Gastrocnemius medialis (tissue), 4 donors: ENCODE measurements at regions not wholly inside any gene's neighbourhood (a gene's known extent, or its start where the extent isn't known, plus 50 kb on each side); places are given as distances from the start of the nearest gene placed in this dataset.

ENCODE experiments used
- CTCF ChIP-seq, 5 experiments: fragments of 450-650 bp in 3 of 5; fragments of 200-600 bp in 2 of 5; sonication (generic) in 2 of 5; IDR thresholded peaks in 4 of 5; conservative IDR thresholded peaks in 1 of 5; 1 replicate in 4 of 5; 2 replicates in 1 of 5; pipeline ENCODE4 v1.5.1; 2016 to 2019; ENCODE audit warnings: antibody characterized with exemption in 5 of 5, mild to moderate bottlenecking in 3 of 5, moderate library complexity in 3 of 5
- POLR2A ChIP-seq, 2 donors: fragments of 450-650 bp; IDR thresholded peaks; one replicate each; pipeline ENCODE4 v1.6.1; 2017; ENCODE audit warnings: antibody characterized with exemption in 2 of 2, mild to moderate bottlenecking in 2 of 2, moderate library complexity in 2 of 2

DNA sequence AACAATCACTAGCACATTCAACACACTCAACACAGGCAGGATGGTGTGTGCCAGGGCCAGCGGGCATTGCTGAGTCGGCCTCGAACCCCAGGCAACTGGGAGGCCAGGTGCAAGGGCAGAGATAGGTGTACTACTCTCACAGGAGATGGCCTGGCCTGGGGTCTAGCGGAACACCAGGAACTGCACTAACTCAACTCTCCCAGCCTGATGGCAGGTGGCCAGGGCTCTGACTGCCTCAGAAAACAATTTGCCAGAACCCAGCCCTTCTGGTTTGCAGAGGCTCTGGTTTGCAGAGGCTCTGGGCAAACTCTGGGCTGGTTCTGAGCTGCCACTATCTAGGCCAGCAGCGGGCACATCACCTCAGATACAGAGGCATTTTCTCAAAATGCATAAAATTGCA is 229.2 kb upstream of the CHRNA7 start:
- TF ChIP-seq POLR2A (IDR thresholded peaks at IDR 0.05) (no peak), CTCF (IDR thresholded peaks at IDR 0.05 in 4 of 5, conservative IDR thresholded peaks at IDR 0.05 in 1 of 5) (no peak)
